ENCODE measurements at regions not wholly inside any gene's neighbourhood (a gene's known extent, or its start where the extent isn't known, plus 50 kb on each side); places are given as distances from the start of the nearest gene placed in this dataset.

DNA sequence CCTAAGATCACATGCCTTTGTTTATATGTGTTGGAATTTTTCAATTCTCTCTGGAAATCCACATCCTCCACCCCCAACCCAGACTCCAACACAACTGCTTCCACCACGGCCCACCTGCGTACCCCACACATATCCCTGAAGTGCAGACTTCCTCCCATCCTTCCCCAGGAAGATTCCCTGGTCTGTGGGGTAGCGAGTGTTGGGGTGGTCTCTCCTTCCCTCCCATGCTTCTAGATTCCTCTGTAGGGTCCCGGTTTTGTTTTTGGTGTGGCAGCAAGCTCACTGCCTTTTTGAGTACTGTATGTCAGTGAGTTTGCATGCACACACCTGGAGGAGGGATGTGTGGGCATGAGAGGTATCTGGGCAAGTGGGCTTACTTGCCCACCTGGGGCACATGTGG, 127.6 kb downstream of the MRPL14 start:
- TF ChIP-seq, protein P1, sequence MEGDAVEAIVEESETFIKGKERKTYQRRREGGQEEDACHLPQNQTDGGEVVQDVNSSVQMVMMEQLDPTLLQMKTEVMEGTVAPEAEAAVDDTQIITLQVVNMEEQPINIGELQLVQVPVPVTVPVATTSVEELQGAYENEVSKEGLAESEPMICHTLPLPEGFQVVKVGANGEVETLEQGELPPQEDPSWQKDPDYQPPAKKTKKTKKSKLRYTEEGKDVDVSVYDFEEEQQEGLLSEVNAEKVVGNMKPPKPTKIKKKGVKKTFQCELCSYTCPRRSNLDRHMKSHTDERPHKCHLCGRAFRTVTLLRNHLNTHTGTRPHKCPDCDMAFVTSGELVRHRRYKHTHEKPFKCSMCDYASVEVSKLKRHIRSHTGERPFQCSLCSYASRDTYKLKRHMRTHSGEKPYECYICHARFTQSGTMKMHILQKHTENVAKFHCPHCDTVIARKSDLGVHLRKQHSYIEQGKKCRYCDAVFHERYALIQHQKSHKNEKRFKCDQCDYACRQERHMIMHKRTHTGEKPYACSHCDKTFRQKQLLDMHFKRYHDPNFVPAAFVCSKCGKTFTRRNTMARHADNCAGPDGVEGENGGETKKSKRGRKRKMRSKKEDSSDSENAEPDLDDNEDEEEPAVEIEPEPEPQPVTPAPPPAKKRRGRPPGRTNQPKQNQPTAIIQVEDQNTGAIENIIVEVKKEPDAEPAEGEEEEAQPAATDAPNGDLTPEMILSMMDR (IDR thresholded peaks at IDR 0.05 in 4 of 5, conservative IDR thresholded peaks at IDR 0.05 in 1 of 5), result no peak
- no peak for TF ChIP-seq POLR2A (IDR thresholded peaks at IDR 0.05)
